HG03354 (cell line): ENCODE measurements at regions not wholly inside any gene's neighbourhood (a gene's known extent, or its start where the extent isn't known, plus 50 kb on each side); places are given as distances from the start of the nearest gene placed in this dataset.

Source experiments
- ATAC-seq: cut with Tn5 transposase; IDR thresholded peaks from one replicate; pipeline ENCODE4 v1.9.1; 2021; ENCODE audit warnings: mild to moderate bottlenecking; ENCODE audit not compliant: unreplicated experiment, poor library complexity, severe bottlenecking

- ATAC-seq = no peak
Measured at GRCh38 chr15:35649575-35649974, 103.6 kb upstream of the DPH6 start.

GRCh38 chr15:35654332-35654731, 108.4 kb upstream of the DPH6 start:
- no peak for ATAC-seq

GRCh38 chr15:35657679-35658311, 111.8 kb upstream of the DPH6 start:
- ATAC-seq = no peak

GRCh38 chr15:35663956-35664355, 118.0 kb upstream of the DPH6 start:
- ATAC-seq = no peak

- ATAC-seq = no peak
Measured at GRCh38 chr15:35665896-35666536, 120.1 kb upstream of the DPH6 start.

GRCh38 chr15:35667908-35668307, 121.9 kb upstream of the DPH6 start:
- no peak for ATAC-seq

GRCh38 chr15:35669021-35669420, 123.1 kb upstream of the DPH6 start:
- ATAC-seq = no peak

- no peak for ATAC-seq
Measured at GRCh38 chr15:35669432-35670045, 123.6 kb upstream of the DPH6 start.

GRCh38 chr15:35671197-35671596, 125.2 kb upstream of the DPH6 start:
- ATAC-seq = no peak

GRCh38 chr15:35671981-35672380, 126.0 kb upstream of the DPH6 start:
- no peak for ATAC-seq

GRCh38 chr15:35673093-35673684, 127.2 kb upstream of the DPH6 start:
- ATAC-seq = peak; percentile 72

- ATAC-seq = no peak
Measured at GRCh38 chr15:35674873-35675781, 129.2 kb upstream of the DPH6 start.

GRCh38 chr15:35678774-35679173, 132.8 kb upstream of the DPH6 start:
- no peak for ATAC-seq

GRCh38 chr15:35679186-35679585, 133.2 kb upstream of the DPH6 start:
- ATAC-seq = no peak

GRCh38 chr15:35680951-35681350, 135.0 kb upstream of the DPH6 start:
- no peak for ATAC-seq

- ATAC-seq = no peak
Measured at GRCh38 chr15:35686347-35686746, 140.4 kb upstream of the DPH6 start.

GRCh38 chr15:35689266-35689665, 143.3 kb upstream of the DPH6 start:
- ATAC-seq = no peak

- no peak for ATAC-seq
Measured at GRCh38 chr15:35690089-35690488, 144.1 kb upstream of the DPH6 start.

- no peak for ATAC-seq
Measured at GRCh38 chr15:35690698-35691116, 144.7 kb upstream of the DPH6 start.

- no peak for ATAC-seq
Measured at GRCh38 chr15:35691173-35691761, 145.3 kb upstream of the DPH6 start.
